ENCODE measurements at regions not wholly inside any gene's neighbourhood (a gene's known extent, or its start where the extent isn't known, plus 50 kb on each side); places are given as distances from the start of the nearest gene placed in this dataset.

DNA sequence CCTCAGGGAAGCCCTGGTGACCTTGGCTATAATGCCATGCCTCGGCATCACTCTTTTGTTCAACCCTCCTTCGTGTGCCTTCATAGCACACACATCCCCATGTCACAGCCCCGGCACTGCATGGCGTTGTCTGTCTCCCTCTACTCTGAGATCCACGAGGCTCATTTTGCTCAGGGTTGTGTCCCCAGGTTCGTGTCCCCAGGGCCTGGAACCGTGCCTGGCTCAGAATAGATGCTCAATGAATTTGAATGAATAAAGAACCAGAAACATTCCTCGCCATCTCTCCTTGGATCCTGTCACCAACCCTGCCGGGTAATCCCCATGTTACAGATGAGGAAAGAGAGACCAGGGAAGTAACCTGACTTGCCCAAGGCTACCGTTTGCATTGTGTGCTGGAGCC lies 177.3 kb downstream of the PTPRU start:
- H3K4me3 ChIP-seq (replicated peaks in 1 of 2; ENCODE audit: low read depth in 1 of 2, low read length in 2 of 2) = no peak overlapping the region
- H3K4me2 ChIP-seq (ENCODE audit: low read length) = no peak overlapping the region
- TF ChIP-seq, protein P1, sequence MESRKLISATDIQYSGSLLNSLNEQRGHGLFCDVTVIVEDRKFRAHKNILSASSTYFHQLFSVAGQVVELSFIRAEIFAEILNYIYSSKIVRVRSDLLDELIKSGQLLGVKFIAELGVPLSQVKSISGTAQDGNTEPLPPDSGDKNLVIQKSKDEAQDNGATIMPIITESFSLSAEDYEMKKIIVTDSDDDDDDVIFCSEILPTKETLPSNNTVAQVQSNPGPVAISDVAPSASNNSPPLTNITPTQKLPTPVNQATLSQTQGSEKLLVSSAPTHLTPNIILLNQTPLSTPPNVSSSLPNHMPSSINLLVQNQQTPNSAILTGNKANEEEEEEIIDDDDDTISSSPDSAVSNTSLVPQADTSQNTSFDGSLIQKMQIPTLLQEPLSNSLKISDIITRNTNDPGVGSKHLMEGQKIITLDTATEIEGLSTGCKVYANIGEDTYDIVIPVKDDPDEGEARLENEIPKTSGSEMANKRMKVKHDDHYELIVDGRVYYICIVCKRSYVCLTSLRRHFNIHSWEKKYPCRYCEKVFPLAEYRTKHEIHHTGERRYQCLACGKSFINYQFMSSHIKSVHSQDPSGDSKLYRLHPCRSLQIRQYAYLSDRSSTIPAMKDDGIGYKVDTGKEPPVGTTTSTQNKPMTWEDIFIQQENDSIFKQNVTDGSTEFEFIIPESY (IDR thresholded peaks at IDR 0.05; ENCODE audit: extremely low read depth, insufficient replicate concordance, low read length) = no peak
- no peak for TF ChIP-seq CBX3 (IDR thresholded peaks at IDR 0.05; ENCODE audit: low read depth)
- TF ChIP-seq, protein P2, sequence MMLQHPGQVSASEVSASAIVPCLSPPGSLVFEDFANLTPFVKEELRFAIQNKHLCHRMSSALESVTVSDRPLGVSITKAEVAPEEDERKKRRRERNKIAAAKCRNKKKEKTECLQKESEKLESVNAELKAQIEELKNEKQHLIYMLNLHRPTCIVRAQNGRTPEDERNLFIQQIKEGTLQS (IDR thresholded peaks at IDR 0.05) = no peak
- H3K79me2 ChIP-seq (ENCODE audit: insufficient read depth, low read length) = no peaks in the 10 kb centered on the region
- H3K9me2 ChIP-seq (ENCODE audit: insufficient read depth) = no peaks in the 10 kb centered on the region
- no peak overlapping the region for H2AFZ ChIP-seq (ENCODE audit: low read depth, low read length, poor library complexity, severe bottlenecking)
- 0 out of 4 replicates have a peak, but pooled peaks cover 3 to 4% of the 10 kb centered on the region in 2 experiments for H3K4me1 ChIP-seq (ENCODE audit: control insufficient read depth in 1 of 2, insufficient read depth in 2 of 2, low read length in 2 of 2)
- no peaks in the 10 kb centered on the region for H4K20me1 ChIP-seq (ENCODE audit: insufficient read depth)
- ATAC-seq = no peak
- H3K27me3 ChIP-seq (ENCODE audit: insufficient read depth, low read length) = peaks cover 3% of the 10 kb centered on the region; the same call in 1 of the 2 replicates
- no peak overlapping the region for H3K27ac ChIP-seq (ENCODE audit: low read depth, low read length)
- no peaks in the 10 kb centered on the region for H3K9me3 ChIP-seq (ENCODE audit: control insufficient read depth in 1 of 2, insufficient read depth in 1 of 2, low read depth in 1 of 2, low read length in 2 of 2)
- no peak for DNase-seq (ENCODE audit: low read depth, low spot score)
- ChIA-PET CTCF (no interaction called here), POLR2A (no interaction called here), RAD21 (ENCODE audit: low non-redundant PET in 1 of 2, low total read pairs in 2 of 2, uncharacterized antibody in 2 of 2, unreplicated experiment in 2 of 2) (no interaction called here)
- intact Hi-C loops (cut with micrococcal nuclease) = no loop called here
- H3K9ac ChIP-seq (ENCODE audit: low read length) = no peak overlapping the region
- no peaks in the 10 kb centered on the region for H3K36me3 ChIP-seq (ENCODE audit: control insufficient read depth in 1 of 2, insufficient read depth in 2 of 2, low read length in 2 of 2)
- no TSS peak for BruUV-seq (replicated peaks)

DNA sequence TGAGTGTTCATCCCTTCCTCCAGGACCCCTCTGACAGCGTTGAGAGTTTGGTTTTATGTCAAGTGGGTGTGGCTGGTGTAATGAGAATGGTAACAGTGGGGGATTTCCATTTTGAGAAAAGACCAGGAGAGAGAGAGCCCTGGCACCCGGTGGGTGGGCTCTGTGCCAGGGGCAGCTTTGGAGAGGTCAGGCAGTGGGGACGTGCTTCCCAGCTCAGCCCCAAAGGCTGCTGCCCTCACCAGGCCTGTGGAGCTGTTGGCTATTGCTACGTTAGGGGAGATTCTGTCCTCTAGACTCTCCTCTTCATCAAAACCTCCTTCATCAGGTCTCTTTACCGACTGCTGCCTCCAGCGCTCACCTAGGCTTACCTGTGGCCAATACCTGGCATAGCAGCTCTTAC lies 176.3 kb downstream of the PTPRU start:
- H2AFZ ChIP-seq (ENCODE audit: low read depth, low read length, poor library complexity, severe bottlenecking) = no peak overlapping the region
- ChIA-PET CTCF (no interaction called here), RAD21 (ENCODE audit: low non-redundant PET in 1 of 2, low total read pairs in 2 of 2, uncharacterized antibody in 2 of 2, unreplicated experiment in 2 of 2) (no interaction called here), POLR2A (no interaction called here)
- H3K4me3 ChIP-seq (replicated peaks in 1 of 2; ENCODE audit: low read depth in 1 of 2, low read length in 2 of 2) = no peak overlapping the region
- H3K9ac ChIP-seq (ENCODE audit: low read length) = no peak overlapping the region
- no peak overlapping the region for H3K4me2 ChIP-seq (ENCODE audit: low read length)
- ATAC-seq (no peak), DNase-seq (ENCODE audit: low read depth, low spot score) (no peak)
- H3K36me3 ChIP-seq (ENCODE audit: control insufficient read depth in 1 of 2, insufficient read depth in 2 of 2, low read length in 2 of 2) = no peaks in the 10 kb centered on the region
- intact Hi-C loops (cut with micrococcal nuclease) = no loop called here
- no TSS peak for BruUV-seq (replicated peaks)
- H3K9me3 ChIP-seq (ENCODE audit: control insufficient read depth in 1 of 2, insufficient read depth in 1 of 2, low read depth in 1 of 2, low read length in 2 of 2) = no peaks in the 10 kb centered on the region
- H3K4me1 ChIP-seq (ENCODE audit: control insufficient read depth in 1 of 2, insufficient read depth in 2 of 2, low read length in 2 of 2) = 0 out of 4 replicates have a peak, but pooled peaks cover 3 to 4% of the 10 kb centered on the region in 2 experiments
- no peaks in the 10 kb centered on the region for H4K20me1 ChIP-seq (ENCODE audit: insufficient read depth)
- no peak overlapping the region for H3K27ac ChIP-seq (ENCODE audit: low read depth, low read length)
- TF ChIP-seq ELF1 (IDR thresholded peaks at IDR 0.05; ENCODE audit: borderline replicate concordance, low read depth) = no peak
- TF ChIP-seq, protein P2 (IDR thresholded peaks at IDR 0.05) = no peak
- no peak for TF ChIP-seq SRF (IDR thresholded peaks at IDR 0.05; ENCODE audit: low read depth)
- TF ChIP-seq FOSL1 (IDR thresholded peaks at IDR 0.05; ENCODE audit: low read depth) = no peak
- H3K27me3 ChIP-seq (ENCODE audit: insufficient read depth, low read length) = peaks cover 3% of the 10 kb centered on the region
- no peaks in the 10 kb centered on the region for H3K9me2 ChIP-seq (ENCODE audit: insufficient read depth)
- no peaks in the 10 kb centered on the region for H3K79me2 ChIP-seq (ENCODE audit: insufficient read depth, low read length)

Measured in HCT116 (cell line).